Activated naive CD8-positive, alpha-beta T cell treated with anti-CD3 and anti-CD28 coated beads, Interleukin-2, amount 10 ng/mL, durations not matched to agents 7 days and 5 days (primary cell): ENCODE measurements at regions not wholly inside any gene's neighbourhood (a gene's known extent, or its start where the extent isn't known, plus 50 kb on each side); places are given as distances from the start of the nearest gene placed in this dataset.
"Not testable (repeated sequence)": the region's sequence is repeated elsewhere in the genome, so short reads cannot be mapped to it uniquely, and the experiment has no call there.

ENCODE experiments used
- ATAC-seq: fragments of 150-1000 bp; cut with Tn5 transposase; one replicate; pipeline ENCODE4 v1.10.0; 2021; ENCODE audit warnings: low read depth, moderate library complexity
- POLR2A ChIA-PET: fragments of 350-600 bp; sonication (Branson Sonifier 250); formaldehyde crosslinking; loops from one replicate; lab custom pipeline; 2021; ENCODE audit warnings: antibody characterized with exemption; lab: Charles Lee
- DNase-seq: peaks from one replicate; pipeline ENCODE4 v3.0.0; 2021
- H3K27ac Mint-ChIP-seq: one replicate; pipeline ENCODE4 v1.8.0; 2022; ENCODE audit warnings: mild to moderate bottlenecking, mixed read lengths
- H3K27me3 Mint-ChIP-seq: one replicate; pipeline ENCODE4 v1.8.0; 2022; ENCODE audit warnings: mild to moderate bottlenecking, moderate library complexity, mixed read lengths
- H3K36me3 Mint-ChIP-seq: one replicate; pipeline ENCODE4 v1.8.0; 2021; ENCODE audit warnings: mild to moderate bottlenecking, mixed read lengths
- H3K4me1 Mint-ChIP-seq: one replicate; pipeline ENCODE4 v1.8.0; 2021; ENCODE audit warnings: mixed read lengths
- H3K4me3 Mint-ChIP-seq: one replicate; pipeline ENCODE4 v1.8.0; 2022; ENCODE audit warnings: mild to moderate bottlenecking, moderate library complexity, mixed read lengths
- H3K9me3 Mint-ChIP-seq: one replicate; pipeline ENCODE4 v1.8.0; 2021; ENCODE audit warnings: mixed read lengths

DNA sequence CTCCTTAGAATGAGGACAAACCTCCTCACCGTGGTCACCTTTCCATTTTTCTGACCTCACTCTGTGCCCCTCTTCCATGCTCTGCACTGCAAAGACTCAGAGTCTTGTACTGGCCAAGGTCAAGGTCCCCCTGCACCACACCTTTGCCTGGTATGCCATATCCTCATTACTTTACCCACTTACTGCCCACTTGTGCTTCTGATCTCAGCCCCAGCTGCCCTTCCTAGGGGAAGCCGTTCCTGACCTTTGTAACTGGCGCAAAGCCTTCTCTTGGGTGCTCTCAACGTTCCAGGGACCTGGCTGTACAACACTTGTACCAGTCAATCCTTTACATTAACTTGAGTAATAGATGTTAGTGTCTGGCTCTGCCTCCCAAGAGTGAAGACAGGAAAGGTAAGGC is 256.0 kb downstream of the SV2B start:
- H3K27me3 Mint-ChIP-seq = peaks cover 2% of the 10 kb centered on the region
- DNase-seq (no peak), ATAC-seq (no peak)
- peaks cover 23% of the 10 kb centered on the region for H3K36me3 Mint-ChIP-seq
- POLR2A ChIA-PET = no interaction called here
- H3K9me3 Mint-ChIP-seq = peaks cover 12% of the 10 kb centered on the region
- peaks cover 18% of the 10 kb centered on the region for H3K4me1 Mint-ChIP-seq
- H3K27ac Mint-ChIP-seq = no peak overlapping the region
- no peak overlapping the region for H3K4me3 Mint-ChIP-seq

- Mint-ChIP-seq H3K36me3 (peaks cover 25% of the 10 kb centered on the region), H3K4me1 (peaks cover 18% of the 10 kb centered on the region), H3K27me3 (no peaks in the 10 kb centered on the region), H3K27ac (no peak overlapping the region), H3K9me3 (peaks cover 15% of the 10 kb centered on the region), H3K4me3 (no peak overlapping the region)
- ATAC-seq (no peak), DNase-seq (no peak)
- POLR2A ChIA-PET = no interaction called here
Observed at GRCh38 chr15:91357011-91357410, 257.0 kb downstream of the SV2B start.

DNA sequence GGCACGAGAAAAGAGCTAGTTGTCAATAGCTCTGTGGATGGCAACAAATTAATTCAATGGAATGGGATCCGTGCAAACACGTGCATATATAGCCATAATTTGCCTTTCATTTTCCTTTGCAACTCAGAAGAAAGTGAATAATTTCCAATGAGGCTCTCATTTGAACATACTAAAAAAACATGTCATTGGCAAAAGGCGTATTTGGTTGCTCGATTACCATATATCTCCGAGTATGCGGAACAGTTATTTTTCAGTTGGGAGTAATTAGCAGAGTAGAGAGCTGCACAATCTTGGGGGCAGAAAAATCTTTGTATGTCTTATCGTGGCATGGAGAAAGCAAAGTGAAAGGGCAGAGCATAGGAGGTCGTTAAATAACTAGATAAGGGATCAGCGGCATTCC is 257.4 kb downstream of the SV2B start:
- DNase-seq = no peak
- H3K27ac Mint-ChIP-seq = peak overlapping the region; percentile 41
- peaks cover 16% of the 10 kb centered on the region for H3K9me3 Mint-ChIP-seq
- ATAC-seq = no peak
- peaks cover 25% of the 10 kb centered on the region for H3K36me3 Mint-ChIP-seq
- H3K4me1 Mint-ChIP-seq = peaks cover 18% of the 10 kb centered on the region
- no peaks in the 10 kb centered on the region for H3K27me3 Mint-ChIP-seq
- POLR2A ChIA-PET = no interaction called here
- H3K4me3 Mint-ChIP-seq = no peak overlapping the region

- Mint-ChIP-seq H3K36me3 (peaks cover 22% of the 10 kb centered on the region), H3K4me1 (peaks cover 18% of the 10 kb centered on the region), H3K27me3 (no peaks in the 10 kb centered on the region), H3K9me3 (peaks cover 14% of the 10 kb centered on the region), H3K27ac (no peak overlapping the region), H3K4me3 (no peak overlapping the region)
- POLR2A ChIA-PET = no interaction called here
- DNase-seq (no peak), ATAC-seq (no peak)
Observed at GRCh38 chr15:91358405-91358804, 258.3 kb downstream of the SV2B start.

- Mint-ChIP-seq H3K36me3 (peaks cover 27% of the 10 kb centered on the region), H3K4me1 (peaks cover 15% of the 10 kb centered on the region), H3K9me3 (peaks cover 21% of the 10 kb centered on the region)
- H3K27ac Mint-ChIP-seq, DNase-seq, POLR2A ChIA-PET, H3K4me3 Mint-ChIP-seq, H3K27me3 Mint-ChIP-seq, ATAC-seq: not testable (repeated sequence)
Observed at GRCh38 chr15:91361696-91362095, 261.6 kb downstream of the SV2B start.

DNA sequence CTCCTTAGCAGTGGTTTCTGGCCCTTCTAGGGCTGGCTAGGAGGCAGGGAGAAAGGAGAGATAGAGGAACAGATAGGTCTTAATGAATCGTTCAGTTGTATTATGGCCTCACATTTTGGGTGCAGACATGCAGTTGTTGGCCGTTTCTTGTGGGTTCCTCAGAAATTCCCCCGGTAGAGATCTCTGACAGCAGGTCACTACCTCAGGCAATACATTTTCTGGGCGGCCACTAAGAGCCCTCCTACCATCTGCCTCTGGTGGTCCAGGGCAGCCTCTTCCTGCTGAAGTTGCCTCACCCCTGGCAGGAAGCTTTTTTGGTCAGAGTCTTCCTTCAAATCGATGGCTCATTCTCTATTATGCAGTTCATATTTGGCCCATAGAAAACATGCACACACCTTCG is 266.1 kb downstream of the SV2B start:
- no peak for DNase-seq
- H3K4me1 Mint-ChIP-seq = peaks cover 41% of the 10 kb centered on the region
- peak overlapping the region; percentile 7 for H3K27ac Mint-ChIP-seq
- no peak overlapping the region for H3K4me3 Mint-ChIP-seq
- peaks cover 2% of the 10 kb centered on the region for H3K27me3 Mint-ChIP-seq
- POLR2A ChIA-PET = no interaction called here
- H3K36me3 Mint-ChIP-seq = peaks cover 37% of the 10 kb centered on the region
- H3K9me3 Mint-ChIP-seq = peaks cover 23% of the 10 kb centered on the region
- ATAC-seq = no peak

- Mint-ChIP-seq H3K4me1 (peaks cover 48% of the 10 kb centered on the region), H3K36me3 (peaks cover 47% of the 10 kb centered on the region), H3K4me3 (no peak overlapping the region), H3K9me3 (peaks cover 23% of the 10 kb centered on the region), H3K27me3 (peaks cover 9% of the 10 kb centered on the region), H3K27ac (no peak overlapping the region)
- no peak for ATAC-seq
- no peak for DNase-seq
- POLR2A ChIA-PET = no interaction called here
Observed at GRCh38 chr15:91368611-91369010, 268.6 kb downstream of the SV2B start.

GRCh38 chr15:91369823-91370222 is 269.8 kb downstream of the SV2B start:
- H3K36me3 Mint-ChIP-seq = peaks cover 44% of the 10 kb centered on the region
- ATAC-seq = peak; percentile 78

GRCh38 chr15:91371345-91371744 is 271.3 kb downstream of the SV2B start:
- ATAC-seq, H3K4me3 Mint-ChIP-seq, POLR2A ChIA-PET, DNase-seq: not testable (repeated sequence)
- peak overlapping the region; percentile 69 for H3K27ac Mint-ChIP-seq
- peaks cover 10% of the 10 kb centered on the region for H3K9me3 Mint-ChIP-seq
- H3K27me3 Mint-ChIP-seq = peaks cover 12% of the 10 kb centered on the region
- H3K4me1 Mint-ChIP-seq = peaks cover 43% of the 10 kb centered on the region
- peaks cover 32% of the 10 kb centered on the region for H3K36me3 Mint-ChIP-seq

More at GRCh38 chr15:91369823-91370222, 269.8 kb downstream of the SV2B start:
- H3K9me3 Mint-ChIP-seq = peaks cover 23% of the 10 kb centered on the region
- peak overlapping the region; percentile 38 for H3K4me3 Mint-ChIP-seq
- POLR2A ChIA-PET = interaction anchor here (1.0 to 1.6 kb wide), 4 partner anchors 20 to 355 kb away, joined by 3 to 5 read pairs (median 3); no protein-coding TSS in a partner anchor
- H3K27ac Mint-ChIP-seq = peak overlapping the region; percentile 91
- DNase-seq = peak; percentile 43
- peaks cover 48% of the 10 kb centered on the region for H3K4me1 Mint-ChIP-seq
- peaks cover 12% of the 10 kb centered on the region for H3K27me3 Mint-ChIP-seq

DNA sequence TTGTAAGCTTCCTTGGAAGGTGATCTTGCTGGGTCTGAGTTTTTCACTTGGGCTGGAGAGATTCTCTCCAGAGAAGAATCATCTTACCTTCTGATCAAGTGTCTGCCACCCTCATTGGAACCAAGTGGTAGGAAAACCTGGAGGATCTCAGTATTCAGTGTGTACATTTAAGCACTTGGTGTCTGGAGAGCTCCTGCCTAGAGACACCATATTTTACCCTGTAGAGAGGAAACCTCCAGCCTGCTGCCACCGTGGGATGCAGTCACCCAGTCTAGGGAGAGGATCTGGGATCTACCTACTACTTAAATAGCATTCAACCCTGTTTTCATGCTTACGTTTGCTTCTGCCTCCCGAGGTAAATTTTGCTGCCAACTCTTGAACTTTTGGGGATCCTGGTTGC is 274.3 kb downstream of the SV2B start:
- H3K27ac Mint-ChIP-seq = no peak overlapping the region
- peaks cover 12% of the 10 kb centered on the region for H3K27me3 Mint-ChIP-seq
- peaks cover 23% of the 10 kb centered on the region for H3K4me1 Mint-ChIP-seq
- peaks cover 10% of the 10 kb centered on the region for H3K9me3 Mint-ChIP-seq
- H3K36me3 Mint-ChIP-seq = peaks cover 24% of the 10 kb centered on the region
- H3K4me3 Mint-ChIP-seq = no peak overlapping the region
- DNase-seq = no peak
- POLR2A ChIA-PET = no interaction called here
- no peak for ATAC-seq

- Mint-ChIP-seq H3K36me3 (peaks cover 32% of the 10 kb centered on the region), H3K4me3 (no peak overlapping the region), H3K27ac (no peak overlapping the region), H3K27me3 (peaks cover 10% of the 10 kb centered on the region), H3K9me3 (peaks cover 17% of the 10 kb centered on the region), H3K4me1 (peaks cover 7% of the 10 kb centered on the region)
- DNase-seq (no peak), ATAC-seq (no peak)
- POLR2A ChIA-PET = no interaction called here
Observed at GRCh38 chr15:91376038-91376437, 276.0 kb downstream of the SV2B start.

DNA sequence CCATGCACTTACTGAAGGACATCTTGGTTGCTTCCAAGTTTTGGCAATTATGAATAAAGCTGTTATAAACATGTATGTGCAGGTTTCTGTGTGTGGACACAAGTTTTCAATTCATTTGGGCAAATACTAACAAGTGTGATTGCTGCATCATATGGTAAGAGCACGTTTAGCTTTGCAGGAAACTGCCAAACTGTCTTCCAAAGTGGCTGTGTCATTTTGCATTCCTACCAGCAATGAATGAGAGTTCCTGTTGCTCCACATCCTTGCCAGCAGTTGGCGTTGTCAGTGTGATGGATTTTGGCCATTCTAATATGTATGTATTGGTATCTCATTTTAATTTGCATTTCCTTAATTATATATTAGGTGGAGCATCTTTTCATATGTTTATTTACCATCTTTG is 280.1 kb downstream of the SV2B start:
- H3K4me3 Mint-ChIP-seq = no peak overlapping the region
- peaks cover 8% of the 10 kb centered on the region for H3K4me1 Mint-ChIP-seq
- no peak overlapping the region for H3K27ac Mint-ChIP-seq
- no peak for DNase-seq
- POLR2A ChIA-PET = no interaction called here
- no peak for ATAC-seq
- H3K27me3 Mint-ChIP-seq = peaks cover 7% of the 10 kb centered on the region
- H3K9me3 Mint-ChIP-seq = peaks cover 15% of the 10 kb centered on the region
- peaks cover 32% of the 10 kb centered on the region for H3K36me3 Mint-ChIP-seq

DNA sequence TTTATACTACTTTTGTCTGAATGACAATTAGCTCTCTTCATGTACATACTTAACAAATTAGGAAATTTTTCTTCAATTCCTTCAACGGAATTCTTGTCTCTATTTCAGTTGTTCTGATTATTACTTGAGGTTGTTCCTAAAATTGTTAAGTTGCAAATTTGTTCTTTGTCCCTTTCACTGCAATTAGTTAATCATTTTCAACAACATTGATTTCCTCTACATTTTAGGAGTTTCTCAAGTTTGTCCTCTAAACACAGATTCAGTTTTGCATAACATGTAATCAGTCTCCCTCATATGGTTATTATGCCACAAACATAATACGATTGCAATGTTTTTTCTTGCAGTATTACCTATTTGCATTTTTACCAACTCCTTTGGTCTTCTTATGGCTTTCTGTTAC is 283.5 kb downstream of the SV2B start:
- H3K36me3 Mint-ChIP-seq = peaks cover 36% of the 10 kb centered on the region
- H3K27ac Mint-ChIP-seq = no peak overlapping the region
- no peak for ATAC-seq
- no peak for DNase-seq
- peaks cover 16% of the 10 kb centered on the region for H3K27me3 Mint-ChIP-seq
- peaks cover 9% of the 10 kb centered on the region for H3K4me1 Mint-ChIP-seq
- H3K9me3 Mint-ChIP-seq = peaks cover 22% of the 10 kb centered on the region
- no peak overlapping the region for H3K4me3 Mint-ChIP-seq
- POLR2A ChIA-PET = no interaction called here

DNA sequence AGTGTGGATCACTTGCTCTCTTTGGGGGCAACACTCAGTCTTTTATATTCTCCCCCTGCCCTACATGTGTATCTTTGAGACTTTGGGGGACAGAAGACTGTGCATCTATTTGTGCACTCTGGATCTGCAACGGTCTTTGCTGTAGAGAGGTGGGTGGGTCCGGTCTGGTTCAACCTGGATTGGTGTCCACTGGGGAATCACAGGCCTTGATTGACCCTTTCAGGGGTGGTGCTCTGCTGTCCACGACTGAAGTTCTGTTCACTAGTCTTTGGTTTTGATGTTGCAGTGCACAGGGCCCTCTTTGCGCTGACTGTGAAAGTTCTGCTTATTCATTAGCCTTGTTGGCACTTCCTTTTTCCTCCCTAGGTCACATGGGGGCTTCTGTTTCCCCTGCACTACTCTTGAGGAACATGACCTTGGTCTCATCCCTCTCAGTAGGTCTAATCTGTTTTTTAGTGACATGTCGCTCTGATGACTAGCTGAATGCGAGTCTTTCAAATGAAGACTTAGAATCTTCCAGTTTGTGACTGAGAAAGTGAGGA is 284.2 kb downstream of the SV2B start:
- H3K27me3 Mint-ChIP-seq = peaks cover 16% of the 10 kb centered on the region
- H3K4me1 Mint-ChIP-seq = peaks cover 9% of the 10 kb centered on the region
- ATAC-seq (no peak), DNase-seq (no peak)
- POLR2A ChIA-PET = no interaction called here
- peaks cover 36% of the 10 kb centered on the region for H3K36me3 Mint-ChIP-seq
- H3K9me3 Mint-ChIP-seq = peaks cover 22% of the 10 kb centered on the region
- peak overlapping the region; percentile 7 for H3K27ac Mint-ChIP-seq
- H3K4me3 Mint-ChIP-seq = no peak overlapping the region
